Central memory CD4-positive, alpha-beta T cell (primary cell): ENCODE measurements at regions not wholly inside any gene's neighbourhood (a gene's known extent, or its start where the extent isn't known, plus 50 kb on each side); places are given as distances from the start of the nearest gene placed in this dataset.
"Not testable (repeated sequence)": the region's sequence is repeated elsewhere in the genome, so short reads cannot be mapped to it uniquely, and the experiment has no call there.

Source experiments
- DNase-seq: peaks from one replicate; pipeline ENCODE4 v3.0.0; 2022

DNA sequence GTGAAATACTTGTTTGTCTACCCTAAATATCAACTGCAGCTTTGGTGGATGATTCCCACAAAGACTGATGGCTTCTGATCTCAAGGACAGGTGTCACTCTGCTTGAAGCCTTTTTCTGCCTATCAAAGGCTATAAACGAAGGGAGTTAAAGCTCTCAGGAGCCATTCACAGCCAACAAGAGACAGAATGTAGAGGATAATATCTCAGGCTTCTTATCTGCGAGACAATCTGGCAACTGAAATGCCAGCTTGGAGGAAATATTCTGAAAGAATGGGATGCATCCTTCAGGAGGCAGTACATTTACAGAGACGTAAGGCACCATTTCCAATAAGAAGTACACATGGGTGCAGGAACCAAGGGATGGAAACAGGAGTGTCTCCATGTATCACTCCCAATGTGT, 549.4 kb downstream of the GPAM start:
- no peak for DNase-seq

DNA sequence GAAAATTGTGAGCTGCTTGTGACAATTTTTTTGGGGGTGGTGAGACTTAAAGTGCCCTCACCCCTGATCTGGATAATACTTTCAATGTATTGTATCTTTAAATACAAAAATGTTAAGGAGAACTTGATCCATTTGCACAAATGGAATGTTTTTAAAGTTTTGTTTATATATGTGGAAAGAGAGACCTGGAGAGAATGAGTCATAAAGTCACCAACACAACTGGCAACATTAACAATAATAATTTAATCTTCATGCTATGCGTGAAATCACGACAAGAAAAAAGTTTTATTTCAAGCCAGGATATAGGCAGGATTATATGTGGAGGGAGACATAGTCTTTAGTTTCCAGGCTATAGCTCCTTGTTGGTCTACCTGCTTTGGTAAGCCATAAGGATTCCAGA, 537.5 kb downstream of the GPAM start:
- no peak for DNase-seq

DNA sequence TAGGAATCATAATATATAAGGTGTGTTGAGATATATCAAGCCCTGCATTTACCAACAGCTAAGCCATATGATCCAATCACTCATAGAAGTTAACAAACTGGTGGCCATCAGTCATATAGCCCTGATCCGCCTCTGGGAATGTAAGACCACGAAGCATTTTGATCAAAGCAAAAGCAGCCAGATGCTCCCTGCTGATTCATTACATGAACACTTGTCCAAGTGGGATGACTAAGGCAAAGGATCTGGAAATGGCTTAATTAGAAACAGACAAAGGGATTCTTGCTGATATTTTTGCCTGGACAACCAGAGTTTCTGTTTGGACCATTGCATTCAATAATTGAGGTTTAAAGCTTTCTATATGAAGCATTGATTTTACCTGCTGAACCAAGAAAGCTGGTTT, 535.5 kb downstream of the GPAM start:
- DNase-seq, result no peak

DNA sequence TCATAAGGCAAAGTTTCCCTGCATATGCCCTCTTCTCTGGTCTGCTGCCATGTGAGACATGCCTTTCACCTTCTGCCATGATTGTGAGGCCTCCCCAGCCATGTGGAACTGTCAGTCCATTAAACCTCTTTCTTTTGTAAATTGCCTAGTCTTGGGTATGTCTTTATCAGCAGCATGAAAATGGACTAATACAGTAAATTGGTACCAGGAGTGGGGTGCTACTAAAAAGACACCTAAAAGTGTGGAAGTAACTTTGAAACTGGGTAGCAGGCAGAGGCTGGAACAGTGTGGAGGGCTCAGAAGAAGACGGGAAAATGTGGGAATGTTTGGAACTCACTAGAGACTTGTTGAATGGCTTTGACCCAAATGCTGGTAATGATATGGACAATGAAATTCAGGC, 534.5 kb downstream of the GPAM start:
- DNase-seq, result not testable (repeated sequence)

DNA sequence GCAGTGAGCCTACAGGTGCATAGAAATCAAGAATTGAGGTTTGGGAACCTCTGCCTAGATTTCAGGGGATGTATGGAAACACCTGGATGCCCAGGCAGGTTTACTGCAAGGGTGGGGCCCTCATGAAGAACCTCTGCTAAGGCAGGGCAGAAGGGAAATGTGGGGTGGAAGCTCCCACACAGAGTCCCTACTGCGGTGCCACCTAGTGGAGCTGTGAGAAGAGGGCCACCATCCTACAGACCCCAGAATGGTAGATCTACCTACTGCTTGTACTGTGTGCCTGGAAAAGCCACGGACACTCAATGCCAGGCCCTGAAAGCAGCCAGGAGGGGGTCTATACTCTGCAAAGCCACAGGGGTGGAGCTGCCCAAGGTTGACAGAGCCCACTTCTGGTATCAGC, 533.5 kb downstream of the GPAM start:
- no peak for DNase-seq

DNA sequence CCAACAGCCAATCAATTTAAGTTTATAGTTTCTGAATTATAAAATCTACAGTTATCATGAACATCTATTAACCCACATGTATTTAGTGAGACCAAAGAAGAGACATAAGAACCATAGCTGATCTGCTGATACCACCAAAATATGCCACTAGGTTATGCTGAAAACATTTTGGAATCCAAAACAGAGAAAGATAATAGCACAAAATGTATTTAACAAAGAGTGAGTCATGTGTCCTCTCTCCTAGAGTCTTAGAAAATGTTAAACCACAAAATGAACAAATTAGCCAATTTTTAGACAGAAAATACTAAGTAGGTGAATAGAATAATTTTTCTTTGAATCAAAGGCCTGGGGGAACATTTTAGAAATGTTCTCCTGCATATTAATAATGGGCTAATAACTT, 527.5 kb downstream of the GPAM start:
- no peak for DNase-seq

DNA sequence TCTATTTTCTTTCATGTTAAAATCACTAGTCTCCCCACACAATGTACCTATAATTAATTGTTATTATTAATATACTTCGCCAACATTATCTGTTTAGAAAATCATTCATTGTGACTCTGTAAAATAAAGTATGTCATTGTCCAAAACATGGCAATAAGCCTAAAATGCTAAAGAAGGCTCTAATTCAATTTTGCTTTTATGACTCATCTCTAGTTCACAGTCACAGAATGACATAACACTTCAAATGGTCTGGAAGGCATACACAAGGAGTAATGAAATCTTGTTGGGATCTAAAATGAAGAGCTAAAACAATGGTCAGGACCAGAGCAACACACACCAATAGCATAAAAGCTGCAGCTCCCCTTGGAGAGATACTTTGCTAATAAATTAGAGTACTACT, 505.8 kb downstream of the GPAM start:
- DNase-seq, result no peak

DNA sequence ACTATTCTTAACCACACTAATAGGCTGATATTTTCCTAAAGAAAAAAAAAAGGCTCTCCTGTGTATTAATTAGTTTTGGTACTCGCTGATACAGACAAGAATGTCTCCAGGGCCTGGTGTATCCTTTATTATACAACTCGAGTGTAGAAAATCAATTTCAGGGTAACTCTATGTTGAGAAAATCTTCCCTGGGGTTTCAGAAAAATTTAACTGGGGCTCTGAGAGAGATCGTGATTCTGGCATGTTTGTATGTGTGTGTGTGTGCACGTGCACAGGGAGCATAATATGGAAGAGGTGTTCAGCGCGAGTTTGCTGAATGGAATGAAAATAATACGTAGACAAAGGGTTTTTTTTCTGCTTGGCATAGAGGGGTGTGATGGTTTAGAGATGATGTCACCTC, 496.8 kb downstream of the GPAM start:
- DNase-seq, result no peak

DNA sequence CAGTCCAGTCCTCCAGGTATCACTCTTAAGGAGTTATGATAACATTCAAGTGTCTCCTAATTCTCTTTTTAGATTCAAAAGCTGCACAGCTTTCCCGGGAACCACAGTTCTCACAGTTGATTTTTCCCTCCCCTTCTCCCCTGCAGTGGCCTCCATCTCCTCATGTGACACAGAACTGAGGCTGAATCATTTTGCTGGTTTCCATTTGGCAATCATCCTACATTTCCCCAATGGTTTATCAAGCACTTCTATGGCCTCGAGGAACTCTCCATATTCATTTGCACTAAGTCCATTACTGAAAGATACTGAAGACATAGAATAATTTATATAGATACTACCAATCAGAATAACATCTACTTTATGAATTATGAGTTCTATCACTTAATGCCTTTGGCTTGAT, 484.9 kb downstream of the GPAM start:
- DNase-seq, result no peak

DNA sequence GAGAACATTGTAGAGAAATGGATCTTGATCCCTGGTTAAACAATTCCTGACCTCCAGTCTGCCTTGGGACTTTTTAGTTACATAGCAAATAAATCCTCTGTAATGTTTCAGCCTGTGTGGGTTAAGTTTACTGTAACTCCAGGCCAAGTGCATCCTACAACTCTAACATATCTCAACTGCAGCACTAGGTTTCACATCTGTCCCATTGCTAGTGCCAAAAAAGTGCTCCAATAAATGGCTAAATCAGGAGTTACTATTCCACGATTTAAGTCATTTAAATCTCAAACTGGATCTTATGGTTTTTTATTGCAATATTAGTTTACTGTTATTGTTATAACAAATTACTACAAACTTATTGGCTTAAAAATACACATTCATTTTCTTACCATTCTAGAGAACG, 479.6 kb downstream of the GPAM start:
- no peak for DNase-seq

DNA sequence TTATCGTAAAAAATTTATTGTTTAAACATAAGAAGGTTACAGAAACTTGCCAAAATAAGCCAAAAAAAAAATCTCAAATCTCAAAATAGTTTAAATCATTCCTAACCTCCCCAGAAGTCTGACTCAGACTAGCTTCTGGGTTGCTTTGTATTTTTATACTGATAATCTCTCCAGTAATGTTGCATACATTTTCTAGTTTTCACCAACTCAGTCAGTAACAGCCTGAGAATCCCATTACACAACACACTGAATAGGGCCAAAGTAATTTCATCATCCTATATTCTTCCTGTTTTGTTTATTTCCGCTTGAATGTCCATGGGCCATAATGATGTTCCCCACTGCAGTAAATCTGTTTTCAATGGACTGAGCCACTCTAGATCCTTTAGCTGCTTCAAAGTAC, 478.5 kb downstream of the GPAM start:
- no peak for DNase-seq

DNA sequence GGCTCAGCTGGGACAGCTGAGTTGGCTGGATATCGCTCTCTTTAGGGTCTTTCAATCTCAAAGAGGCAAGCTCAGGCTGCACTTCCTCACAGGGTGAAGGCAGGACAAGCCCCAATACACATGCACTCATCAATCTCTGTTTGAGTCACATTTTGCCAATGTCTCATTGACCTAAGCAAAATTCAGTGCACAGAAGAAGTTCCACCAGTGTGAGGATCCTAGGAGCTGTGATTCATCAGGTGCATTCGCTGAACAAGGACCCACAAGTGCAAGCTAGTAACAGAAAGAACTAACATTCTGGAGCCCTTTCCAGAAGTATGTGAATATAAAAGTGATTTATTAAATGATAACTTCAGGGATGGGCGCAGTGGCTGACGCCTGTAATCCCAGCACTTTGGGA, 477.2 kb downstream of the GPAM start:
- DNase-seq, result no peak

DNA sequence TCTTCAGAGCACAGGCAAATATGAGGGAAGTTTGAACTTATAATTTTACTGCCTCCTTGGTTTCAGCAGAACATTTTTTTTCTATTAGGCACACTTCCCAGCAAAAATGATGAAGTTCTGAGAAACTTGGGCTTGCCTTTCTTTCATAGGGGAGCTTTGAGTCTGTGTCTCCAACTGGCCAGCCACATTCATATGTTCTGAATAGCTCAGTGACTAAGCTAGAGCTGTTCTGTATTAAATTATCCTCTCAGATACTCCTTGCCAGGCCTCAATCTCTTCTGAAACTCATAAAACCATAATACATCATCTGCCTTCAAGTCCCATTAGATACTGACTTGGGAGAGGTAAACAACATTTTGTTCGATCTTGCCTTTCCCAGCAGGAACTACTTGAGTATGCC, 476.5 kb downstream of the GPAM start:
- DNase-seq, result no peak

DNA sequence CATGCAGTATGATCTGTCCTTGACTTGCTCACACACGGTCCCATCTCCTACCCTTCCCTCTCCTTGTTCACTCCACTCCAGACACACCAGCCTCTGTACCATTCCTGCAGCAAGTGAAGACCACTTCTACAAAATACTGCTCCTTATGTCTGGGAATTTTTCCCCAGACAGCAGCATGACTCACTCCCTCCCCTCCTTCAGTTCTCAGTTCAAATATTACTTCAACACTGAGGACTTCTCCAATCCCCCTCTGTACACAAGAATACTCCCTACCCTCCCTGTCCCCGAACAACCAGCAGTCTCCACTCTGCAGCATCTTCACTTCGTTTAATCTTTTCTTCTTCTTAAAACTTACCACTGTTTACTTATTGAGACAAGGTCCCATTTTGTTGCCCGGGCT, 474.0 kb downstream of the GPAM start:
- DNase-seq, result no peak

DNA sequence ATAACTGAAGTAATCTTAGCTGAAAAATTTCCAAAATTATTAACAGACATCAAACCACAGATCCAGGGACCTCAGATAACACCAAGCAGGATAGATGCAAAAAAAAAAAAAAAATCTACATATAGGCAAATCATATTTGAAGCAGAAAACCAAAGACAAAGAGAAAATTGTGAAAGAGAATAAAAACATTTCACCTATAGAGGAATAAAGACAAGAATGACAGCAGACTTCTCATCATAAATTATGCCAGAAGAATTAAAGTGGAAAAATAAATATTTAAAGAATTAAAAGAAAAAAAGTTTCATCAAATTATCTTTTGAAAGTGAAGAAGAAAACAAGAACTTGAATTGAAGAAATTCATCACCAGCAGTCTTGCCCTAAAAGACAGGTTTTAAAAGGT, 467.5 kb downstream of the GPAM start:
- DNase-seq, result no peak

DNA sequence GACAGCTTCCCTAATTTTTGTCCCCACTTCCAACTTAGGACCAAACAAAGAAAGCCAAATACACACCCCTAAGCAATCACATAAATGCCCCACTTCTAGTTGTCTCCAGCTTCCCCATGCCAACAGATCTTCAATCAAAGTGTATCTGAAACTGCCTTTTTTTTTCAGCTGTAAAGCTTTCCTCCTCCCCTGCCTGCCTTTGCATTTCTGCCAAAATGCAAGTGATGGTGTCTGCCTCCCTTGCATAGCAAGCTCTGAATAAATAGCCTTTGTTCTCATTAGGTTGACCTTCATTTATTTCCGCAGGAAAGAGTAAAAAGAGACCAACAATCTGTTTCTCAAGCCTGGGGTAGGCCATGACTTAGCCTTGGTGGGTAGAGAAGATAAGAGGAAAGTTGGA, 459.4 kb downstream of the GPAM start:
- no peak for DNase-seq

DNA sequence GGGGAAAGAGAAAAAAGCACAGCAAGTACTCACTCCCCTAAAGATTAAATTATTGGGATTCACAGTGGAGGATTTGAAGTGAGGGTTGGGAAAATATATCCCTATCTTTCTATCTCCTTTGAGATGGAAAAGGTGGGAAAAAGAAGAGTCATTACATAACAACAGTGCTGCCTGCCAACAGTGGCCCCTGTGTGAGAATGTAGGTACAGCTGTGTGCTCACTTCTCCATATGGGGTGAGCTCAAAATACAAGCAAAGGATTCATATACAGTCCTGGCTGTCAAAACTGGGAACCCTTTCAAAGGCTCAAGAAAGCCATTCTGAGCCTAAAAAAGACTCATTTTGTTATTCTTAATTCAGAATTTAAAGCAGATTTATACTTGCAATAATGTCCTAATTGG, 458.5 kb downstream of the GPAM start:
- DNase-seq, result no peak

DNA sequence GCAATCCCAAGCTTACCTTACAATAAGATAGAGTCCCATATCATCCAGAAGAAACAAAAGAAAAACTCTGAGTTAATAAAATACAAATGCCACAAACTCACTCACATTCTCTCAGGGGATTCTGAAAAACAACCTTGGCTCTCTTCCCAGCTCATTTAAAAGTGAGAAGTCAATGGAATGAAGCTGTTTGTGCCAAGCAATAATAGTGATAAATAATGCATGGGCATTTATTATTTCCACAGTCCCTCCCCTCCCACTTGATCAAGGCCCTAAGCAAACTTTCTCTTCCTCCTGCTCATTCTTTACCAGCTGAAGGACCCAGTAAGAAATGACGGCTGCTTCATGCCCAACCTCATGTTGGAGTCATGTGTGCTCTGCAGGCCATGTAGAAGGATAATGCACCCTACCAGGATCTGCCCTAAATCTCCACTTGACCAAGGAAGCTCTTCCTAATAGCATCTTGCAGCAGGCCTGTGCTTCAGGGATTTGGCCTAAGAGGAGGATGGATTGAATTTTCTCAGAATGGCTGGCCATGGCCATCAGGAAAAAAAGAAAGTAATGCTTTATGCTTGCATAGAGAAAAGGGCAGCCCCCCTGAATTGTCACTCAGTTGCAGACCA, 451.3 kb downstream of the GPAM start:
- DNase-seq, result no peak

DNA sequence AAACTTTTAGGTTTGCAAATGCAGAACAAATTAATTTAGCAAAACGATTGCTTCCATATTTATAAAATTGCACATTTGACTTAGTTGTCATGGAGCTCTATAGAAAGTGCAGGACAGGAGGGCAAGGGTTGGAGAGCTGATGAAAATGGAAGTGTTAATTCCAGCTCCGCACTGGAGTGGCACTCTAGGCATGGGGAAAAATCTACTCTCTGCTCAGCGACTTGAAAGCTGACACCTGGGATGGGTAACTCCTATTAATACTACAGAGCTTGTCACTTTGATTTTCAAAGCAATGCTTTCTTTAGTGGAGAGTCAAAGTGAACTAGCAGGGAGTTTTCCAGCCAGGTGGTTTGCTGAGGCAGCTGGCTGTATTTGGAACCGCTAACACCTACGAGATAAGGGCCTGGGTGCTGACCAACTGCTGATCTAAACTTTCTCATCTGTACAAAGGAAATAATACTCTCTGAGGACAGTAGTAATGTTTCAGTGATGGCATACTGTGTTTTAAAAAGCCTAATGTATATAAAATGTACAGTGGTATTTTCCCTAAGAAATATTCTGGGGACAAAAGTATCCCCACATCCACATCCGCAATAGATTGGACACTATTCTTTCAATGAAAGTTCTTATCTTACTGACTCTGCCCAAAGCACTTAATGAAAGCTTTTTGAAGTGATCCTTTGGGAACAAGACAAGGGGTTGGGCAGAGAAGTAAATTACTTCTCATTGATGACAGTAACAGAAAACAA, 444.3 kb downstream of the GPAM start:
- DNase-seq, result no peak

DNA sequence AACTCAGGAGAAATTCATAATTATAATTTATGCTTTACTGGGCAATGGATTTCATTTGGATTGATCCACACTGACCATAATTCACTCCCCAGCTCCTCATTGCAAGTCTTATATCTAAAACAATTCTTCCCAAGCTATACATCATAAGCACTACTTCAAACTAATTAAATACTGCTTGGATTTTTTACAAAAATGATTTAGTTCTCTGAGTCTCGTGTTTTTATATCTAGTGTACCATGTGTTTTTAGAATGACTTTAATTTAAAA, 443.8 kb downstream of the GPAM start:
- DNase-seq, result no peak

DNA sequence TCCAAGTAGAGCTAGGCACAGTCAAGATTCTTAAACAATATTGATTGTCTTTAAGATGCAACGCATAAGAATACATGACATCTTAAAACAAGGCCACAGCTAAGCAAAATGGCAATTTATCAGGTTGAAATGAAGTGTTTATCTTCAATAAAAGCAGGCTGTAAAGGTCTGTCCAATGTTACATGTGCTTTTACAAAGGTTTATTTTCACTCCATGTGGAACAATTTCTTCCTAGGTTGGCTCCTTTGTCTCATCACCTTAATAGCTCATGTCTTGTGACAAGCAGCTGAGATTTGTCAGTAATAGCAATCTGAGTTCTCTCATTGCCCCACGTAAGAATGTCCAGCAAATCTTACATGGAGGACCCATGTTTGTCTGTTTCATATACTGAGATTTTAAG, 437.6 kb downstream of the GPAM start:
- no peak for DNase-seq

DNA sequence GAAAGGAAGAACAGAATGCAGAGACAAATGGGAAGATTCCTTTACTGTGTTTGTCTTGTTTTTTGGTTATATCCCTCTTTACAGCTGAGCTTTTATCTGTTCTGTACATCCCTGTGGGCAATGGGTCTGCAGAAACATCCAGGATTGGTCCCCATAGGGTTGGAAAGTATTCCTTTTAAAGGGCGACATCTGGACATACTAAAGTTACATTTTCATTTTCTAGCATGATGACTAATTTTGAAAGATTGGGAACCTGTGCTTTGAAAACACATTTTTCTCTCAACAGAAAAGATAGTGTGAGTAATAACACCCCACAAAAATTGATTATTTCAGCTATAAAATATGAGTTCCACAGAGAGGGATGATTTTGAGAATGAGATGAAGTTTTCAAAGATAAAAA, 435.8 kb downstream of the GPAM start:
- DNase-seq, result no peak

DNA sequence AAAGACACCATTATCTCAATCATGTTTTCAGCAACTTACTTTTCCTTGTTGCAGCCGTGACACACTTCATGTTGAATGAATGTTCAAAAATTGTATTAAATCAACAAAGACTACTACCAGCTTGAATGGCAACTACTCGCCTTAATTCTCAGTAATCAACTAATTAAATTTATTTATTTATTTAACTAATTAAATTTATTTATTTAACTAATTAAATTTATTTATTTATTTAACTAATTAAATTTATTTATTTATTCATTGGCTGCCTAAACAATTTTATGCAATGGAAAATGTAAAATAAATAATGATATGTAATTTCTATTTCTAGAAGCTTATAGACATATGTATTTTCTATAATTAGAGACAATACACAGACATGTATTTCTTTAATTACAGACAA, 435.4 kb downstream of the GPAM start:
- DNase-seq, result no peak

DNA sequence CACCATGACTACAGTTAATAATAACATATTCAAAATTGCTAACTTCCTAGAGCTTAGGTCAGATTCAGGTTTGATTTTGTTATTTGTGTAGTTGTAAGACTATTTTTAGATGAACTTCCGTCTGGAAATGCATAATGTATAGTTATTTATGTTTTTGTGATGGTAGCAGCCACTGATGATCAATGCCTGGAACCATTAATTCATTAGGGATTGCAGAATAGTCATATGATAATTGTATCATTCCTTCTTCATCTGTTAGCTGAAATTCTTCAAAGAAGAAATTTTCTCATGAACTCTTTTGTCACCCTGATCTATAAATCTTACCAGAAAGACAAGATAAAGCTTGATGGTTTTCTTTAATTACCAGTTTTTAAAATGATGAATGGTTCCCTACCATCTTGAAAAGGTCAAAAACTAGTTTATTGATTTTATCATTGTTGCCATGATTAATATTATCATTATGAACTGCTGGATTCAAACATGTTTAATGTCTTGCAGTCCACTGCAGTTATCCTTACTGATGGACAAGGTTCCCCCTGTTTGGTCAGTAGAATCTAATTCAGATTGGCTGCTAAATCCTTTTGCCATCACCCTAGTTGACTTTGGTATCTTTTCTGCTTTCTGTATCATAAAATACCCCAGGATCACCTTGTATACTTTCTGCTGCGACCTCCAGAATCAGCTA, 433.3 kb downstream of the GPAM start:
- DNase-seq, result no peak
